Caco-2 (cell line): ENCODE measurements at regions not wholly inside any gene's neighbourhood (a gene's known extent, or its start where the extent isn't known, plus 50 kb on each side); places are given as distances from the start of the nearest gene placed in this dataset.

Experiments used
- BruUV-seq: library from RNA; stranded (reverse); fragments of 400-500 nt; replicated peaks from 2 replicates; lab custom pipeline; 2021; lab: Mats Ljungman, UMichigan
- CTCF ChIA-PET: fragments of 300-600 bp; sonication (Branson Sonifier 250); formaldehyde crosslinking; loops from one replicate; lab custom pipeline; 2022; ENCODE audit warnings: antibody characterized with exemption; lab: Charles Lee
- POLR2A ChIA-PET: fragments of 300-600 bp; sonication (Branson Sonifier 250); formaldehyde crosslinking; loops from one replicate; lab custom pipeline; 2022; ENCODE audit warnings: antibody characterized with exemption; lab: Charles Lee
- DNase-seq, 2 experiments: peaks; one replicate each; pipeline versions ENCODE4 v3.0.0 to v3.0.0-alpha.2; 2020 to 2022
- H3K27me3 ChIP-seq: replicated peaks from 2 replicates; pipeline ENCODE4 v1.6.0; 2011; ENCODE audit warnings: low read length; ENCODE audit not compliant: control insufficient read depth, insufficient read depth
- H3K36me3 ChIP-seq: 2 replicates; pipeline ENCODE4 v1.5.1; 2011; ENCODE audit warnings: low read length; ENCODE audit not compliant: control insufficient read depth, insufficient read depth
- H3K4me1 ChIP-seq: fragments of 250-450 bp; sonication (Bioruptor Pico); 2 replicates; pipeline ENCODE4 v1.5.1; 2020; ENCODE audit warnings: mild to moderate bottlenecking
- H3K4me3 ChIP-seq: 2 replicates; pipeline ENCODE4 v1.5.1; 2011; ENCODE audit warnings: low read depth, mild to moderate bottlenecking, control low read depth, low read length
- H3K9me3 ChIP-seq: fragments of 250-450 bp; sonication (Bioruptor Pico); 2 replicates; pipeline ENCODE4 v1.5.1; 2020; ENCODE audit warnings: mild to moderate bottlenecking, moderate library complexity
- H3K27ac Mint-ChIP-seq: one replicate; pipeline ENCODE4 v1.8.0; 2022; ENCODE audit warnings: mixed read lengths; ENCODE audit not compliant: unreplicated experiment
- H3K27me3 Mint-ChIP-seq: one replicate; pipeline ENCODE4 v1.8.0; 2022; ENCODE audit warnings: mixed read lengths; ENCODE audit not compliant: insufficient read depth, unreplicated experiment
- H3K36me3 Mint-ChIP-seq: one replicate; pipeline ENCODE4 v1.8.0; 2022; ENCODE audit warnings: mild to moderate bottlenecking, mixed read lengths; ENCODE audit not compliant: insufficient read depth, unreplicated experiment
- H3K4me1 Mint-ChIP-seq: one replicate; pipeline ENCODE4 v1.8.0; 2022; ENCODE audit warnings: low read depth, mixed read lengths; ENCODE audit not compliant: unreplicated experiment
- H3K4me3 Mint-ChIP-seq: one replicate; pipeline ENCODE4 v1.8.0; 2022; ENCODE audit warnings: mild to moderate bottlenecking, moderate library complexity, mixed read lengths; ENCODE audit not compliant: unreplicated experiment
- H3K9me3 Mint-ChIP-seq: one replicate; pipeline ENCODE4 v1.8.0; 2022; ENCODE audit warnings: mixed read lengths; ENCODE audit not compliant: unreplicated experiment
- CTCF ChIP-seq, 2 experiments: fragments of 200-600 bp in 1 of 2; IDR thresholded peaks; 1 replicate in 1 of 2; 2 replicates in 1 of 2; pipeline versions ENCODE4 v1.5.1 to v1.8.0; 2011 to 2022; ENCODE audit warnings: antibody characterized with exemption in 1 of 2, control low read depth in 1 of 2, inconsistent platforms in 1 of 2, low read depth in 1 of 2, low read length in 1 of 2, mild to moderate bottlenecking in 1 of 2, moderate library complexity in 1 of 2; ENCODE audit not compliant: insufficient read depth in 1 of 2, severe bottlenecking in 1 of 2, unreplicated experiment in 1 of 2
- intact Hi-C: fragments of 100-400 bp; cut with micrococcal nuclease; formaldehyde crosslinking; loops from one replicate; pipeline ENCODE4 v1.10.0; 2022; ENCODE audit not compliant: unreplicated experiment

- CTCF ChIA-PET = no interaction called here
- H3K4me1 Mint-ChIP-seq = no peaks in the 10 kb centered on the region
- intact Hi-C loops = no loop called here
- Histone ChIP-seq H3K4me3 (no peak overlapping the region), H3K9me3 (no peaks in the 10 kb centered on the region), H3K4me1 (no peaks in the 10 kb centered on the region), H3K36me3 (no peaks in the 10 kb centered on the region), H3K27me3 (no peaks in the 10 kb centered on the region)
- H3K36me3 Mint-ChIP-seq = no peaks in the 10 kb centered on the region
- H3K27me3 Mint-ChIP-seq = no peaks in the 10 kb centered on the region
- no TSS peak for BruUV-seq
- DNase-seq = no peak
- POLR2A ChIA-PET = no interaction called here
- no peaks in the 10 kb centered on the region for H3K9me3 Mint-ChIP-seq
- H3K4me3 Mint-ChIP-seq = no peak overlapping the region
- H3K27ac Mint-ChIP-seq = no peak overlapping the region
- no peak for TF ChIP-seq CTCF (IDR thresholded peaks at IDR 0.05; ENCODE audit: insufficient read depth in 1 of 2, low read depth in 1 of 2, low read length in 1 of 2, severe bottlenecking in 1 of 2, unreplicated experiment in 1 of 2)
Measured at GRCh38 chr18:69216321-69216720, 184.4 kb upstream of the DOK6 start.

GRCh38 chr18:69217196-69218000 is 183.3 kb upstream of the DOK6 start:
- POLR2A ChIA-PET = no interaction called here
- no peak overlapping the region for H3K4me3 Mint-ChIP-seq

GRCh38 chr18:69220529-69220928 is 180.2 kb upstream of the DOK6 start:
- ChIA-PET CTCF (no interaction called here), POLR2A (no interaction called here)
- Histone ChIP-seq H3K4me3 (no peak overlapping the region), H3K27me3 (no peaks in the 10 kb centered on the region), H3K9me3 (no peaks in the 10 kb centered on the region), H3K36me3 (no peaks in the 10 kb centered on the region), H3K4me1 (no peaks in the 10 kb centered on the region)
- H3K36me3 Mint-ChIP-seq = no peaks in the 10 kb centered on the region
- no peak for TF ChIP-seq CTCF (IDR thresholded peaks at IDR 0.05; ENCODE audit: insufficient read depth in 1 of 2, low read depth in 1 of 2, low read length in 1 of 2, severe bottlenecking in 1 of 2, unreplicated experiment in 1 of 2)
- intact Hi-C loops = no loop called here
- H3K27me3 Mint-ChIP-seq = no peaks in the 10 kb centered on the region
- DNase-seq = no peak
- H3K27ac Mint-ChIP-seq = no peak overlapping the region
- no peaks in the 10 kb centered on the region for H3K4me1 Mint-ChIP-seq
- no peaks in the 10 kb centered on the region for H3K9me3 Mint-ChIP-seq
- H3K4me3 Mint-ChIP-seq = no peak overlapping the region
- BruUV-seq = no TSS peak

More at GRCh38 chr18:69217196-69218000, 183.3 kb upstream of the DOK6 start:
- Histone ChIP-seq H3K9me3 (no peaks in the 10 kb centered on the region), H3K36me3 (no peaks in the 10 kb centered on the region), H3K4me1 (no peaks in the 10 kb centered on the region), H3K27me3 (no peaks in the 10 kb centered on the region), H3K4me3 (no peak overlapping the region)
- no peak for TF ChIP-seq CTCF (IDR thresholded peaks at IDR 0.05; ENCODE audit: insufficient read depth in 1 of 2, low read depth in 1 of 2, low read length in 1 of 2, severe bottlenecking in 1 of 2, unreplicated experiment in 1 of 2)
- Mint-ChIP-seq H3K27ac (no peak overlapping the region), H3K4me1 (no peaks in the 10 kb centered on the region), H3K9me3 (no peaks in the 10 kb centered on the region), H3K36me3 (no peaks in the 10 kb centered on the region), H3K27me3 (no peaks in the 10 kb centered on the region)
- DNase-seq = no peak
- CTCF ChIA-PET = no interaction called here
- intact Hi-C loops = no loop called here
- BruUV-seq = no TSS peak
